GM19397 (cell line): ENCODE measurements at regions not wholly inside any gene's neighbourhood (a gene's known extent, or its start where the extent isn't known, plus 50 kb on each side); places are given as distances from the start of the nearest gene placed in this dataset.

ENCODE experiments used
- ATAC-seq: cut with Tn5 transposase; IDR thresholded peaks from one replicate; pipeline ENCODE4 v1.9.1; 2021; ENCODE audit warnings: mild to moderate bottlenecking, moderate library complexity; ENCODE audit not compliant: unreplicated experiment

- no peak for ATAC-seq
These were observed 212.2 kb downstream of the TRIB2 start for GRCh38 chr2:12928775-12929401.

DNA sequence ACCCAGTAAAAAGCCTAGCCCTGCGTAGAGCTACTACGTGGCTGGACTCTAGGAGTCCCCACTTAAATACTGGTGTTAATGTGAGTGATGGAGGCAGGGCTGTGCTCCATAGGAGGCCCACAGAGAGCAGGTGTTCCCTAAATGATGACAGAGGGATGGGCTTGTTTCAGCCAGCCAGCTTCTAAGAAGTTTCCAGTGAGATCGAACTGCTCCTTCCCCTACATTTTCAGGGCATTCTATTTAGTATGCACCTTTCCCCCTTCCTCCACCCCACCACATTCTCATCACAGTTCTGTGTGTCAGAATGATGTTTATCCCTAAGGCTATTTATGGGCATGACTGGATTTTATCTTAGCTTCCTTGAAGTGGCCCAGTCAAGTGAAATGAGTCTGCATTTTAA, 213.0 kb downstream of the TRIB2 start:
- ATAC-seq: no peak

DNA sequence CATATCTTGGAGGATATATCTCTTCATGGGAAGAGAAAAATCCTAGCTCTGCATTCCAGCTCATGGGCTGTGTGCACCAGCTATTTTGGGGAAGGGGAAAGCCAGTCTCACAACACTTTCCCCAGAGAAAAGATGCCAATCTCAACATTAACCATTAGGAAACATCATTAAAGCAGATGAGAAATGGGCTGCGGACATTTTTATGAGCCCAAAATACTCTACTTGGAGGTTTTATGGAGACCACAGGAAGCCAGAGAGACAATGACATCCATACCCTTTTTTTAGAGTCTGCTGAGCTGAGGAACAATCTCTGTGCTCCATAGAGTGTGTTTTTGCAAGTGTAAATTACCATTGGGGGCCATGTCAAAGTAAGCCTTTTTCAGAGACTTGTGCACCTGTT, 213.7 kb downstream of the TRIB2 start:
- ATAC-seq: no peak

DNA sequence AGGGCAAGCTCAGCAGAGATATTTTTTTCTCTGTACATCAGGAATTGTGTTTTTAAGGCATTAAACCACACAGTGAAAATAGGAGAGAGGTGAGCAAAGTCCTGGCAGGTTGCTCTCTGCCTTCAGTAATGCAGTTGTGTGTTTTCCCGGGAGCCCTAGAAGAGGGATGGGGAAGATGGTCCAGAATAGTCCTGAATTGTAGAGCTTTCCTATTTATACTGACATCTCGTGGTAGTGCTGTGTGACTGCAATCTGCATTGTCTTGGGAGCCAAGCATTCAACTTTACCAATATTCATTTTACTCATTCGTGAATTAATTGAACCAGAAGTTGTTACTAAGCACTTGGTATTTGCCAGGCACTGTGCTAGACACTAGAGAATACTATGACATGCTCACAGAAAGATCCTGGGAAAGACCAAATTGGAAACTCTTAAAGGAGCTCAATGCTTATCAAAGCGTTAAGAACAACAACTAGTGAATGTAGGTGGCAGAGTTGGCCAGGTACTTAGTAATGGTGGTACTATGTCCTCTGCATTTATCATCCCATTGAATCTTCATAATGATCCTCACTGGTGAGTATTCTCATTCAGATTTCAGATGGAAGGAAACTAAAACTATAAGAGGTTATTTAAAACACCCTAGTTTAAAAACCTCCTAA, 214.6 kb downstream of the TRIB2 start:
- no peak for ATAC-seq

GRCh38 chr2:12932192-12932591, 215.5 kb downstream of the TRIB2 start:
- no peak for ATAC-seq

DNA sequence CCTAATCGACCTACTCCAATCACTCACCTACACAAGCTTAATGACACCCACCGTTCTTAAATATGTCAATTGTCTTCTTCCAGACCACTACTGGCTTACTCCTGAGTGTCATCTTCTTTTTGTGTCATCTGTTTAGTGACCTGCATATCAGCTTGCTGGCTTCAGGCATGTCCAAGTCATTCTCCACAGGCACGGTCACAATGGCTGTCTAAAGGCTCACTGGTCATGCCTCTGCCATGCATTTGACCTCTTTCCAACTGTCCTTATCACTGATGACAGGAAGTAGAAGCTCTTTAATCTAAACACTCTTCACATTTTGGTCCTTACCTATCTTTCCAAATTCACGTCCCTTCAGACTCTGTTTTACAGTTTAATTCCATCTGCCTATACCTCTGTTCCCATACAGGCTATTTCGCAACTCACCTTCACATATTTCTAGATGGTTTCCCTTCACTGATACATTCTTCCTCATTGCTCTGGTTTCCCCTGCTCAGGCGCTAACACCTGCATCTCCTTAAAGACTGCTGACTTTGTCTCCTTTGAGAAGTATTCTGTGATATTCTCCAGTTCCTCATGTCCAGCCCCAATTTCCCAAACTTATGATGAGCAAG, 217.5 kb downstream of the TRIB2 start:
- ATAC-seq: no peak

- ATAC-seq: no peak
These were observed 218.5 kb downstream of the TRIB2 start for GRCh38 chr2:12935222-12935621.

GRCh38 chr2:12935796-12936195, 219.1 kb downstream of the TRIB2 start:
- no peak for ATAC-seq

GRCh38 chr2:12941203-12941602, 224.5 kb downstream of the TRIB2 start:
- no peak for ATAC-seq

DNA sequence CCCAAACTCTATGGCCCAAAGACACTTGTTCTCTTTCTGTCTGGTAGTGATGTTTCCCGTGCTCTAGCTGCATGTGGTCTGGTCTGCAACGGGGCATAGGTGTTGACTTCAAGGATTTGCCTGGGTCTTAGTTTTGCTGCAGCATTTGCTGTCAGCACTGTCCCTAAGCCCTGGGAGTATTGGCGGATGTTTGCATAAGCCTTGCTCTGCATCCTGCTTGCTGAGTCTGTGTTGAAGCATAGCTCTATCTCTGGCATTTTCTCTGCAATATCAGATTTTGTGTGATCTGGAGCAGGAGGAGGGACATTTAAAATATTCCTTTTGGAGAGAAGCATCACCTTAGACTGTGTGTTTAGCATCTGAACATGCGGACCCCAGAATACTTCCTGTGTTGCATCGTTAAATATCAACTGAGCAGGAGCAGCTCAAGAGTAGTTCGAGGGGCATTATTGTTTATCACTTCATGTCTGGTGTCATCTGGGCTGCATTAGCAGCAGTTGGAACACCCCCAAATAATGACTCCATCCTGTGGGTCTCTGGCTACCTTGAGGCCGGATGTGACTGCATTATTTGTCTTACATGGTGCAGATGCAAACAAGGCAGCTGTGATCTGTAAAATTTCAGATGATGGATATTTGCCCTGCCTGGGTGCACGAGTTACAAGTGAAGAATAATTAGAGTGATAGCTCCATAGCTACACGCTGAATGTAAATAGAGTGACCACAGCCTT, 231.7 kb downstream of the TRIB2 start:
- no peak for ATAC-seq

GRCh38 chr2:12948961-12949353, 232.2 kb downstream of the TRIB2 start:
- no peak for ATAC-seq

GRCh38 chr2:12949406-12949805, 232.7 kb downstream of the TRIB2 start:
- ATAC-seq: no peak

GRCh38 chr2:12950174-12950573, 233.4 kb downstream of the TRIB2 start:
- no peak for ATAC-seq

- no peak for ATAC-seq
These were observed 234.4 kb downstream of the TRIB2 start for GRCh38 chr2:12950957-12951656.

DNA sequence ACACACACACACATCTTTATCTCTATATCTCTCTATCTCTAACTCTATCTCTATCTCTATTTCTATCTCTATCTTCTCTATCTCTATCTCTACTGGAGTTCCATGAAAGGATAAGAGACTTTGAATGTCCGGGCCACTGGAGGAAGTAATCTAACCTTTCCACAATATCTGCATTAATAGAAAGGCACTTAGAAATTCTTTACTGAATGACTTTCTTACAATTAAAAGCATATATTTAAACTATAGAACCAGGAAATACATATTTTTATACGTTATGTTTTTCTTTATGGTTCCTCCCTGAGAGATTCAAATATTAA, 234.9 kb downstream of the TRIB2 start:
- ATAC-seq: no peak

GRCh38 chr2:12953596-12953995, 236.9 kb downstream of the TRIB2 start:
- no peak for ATAC-seq

DNA sequence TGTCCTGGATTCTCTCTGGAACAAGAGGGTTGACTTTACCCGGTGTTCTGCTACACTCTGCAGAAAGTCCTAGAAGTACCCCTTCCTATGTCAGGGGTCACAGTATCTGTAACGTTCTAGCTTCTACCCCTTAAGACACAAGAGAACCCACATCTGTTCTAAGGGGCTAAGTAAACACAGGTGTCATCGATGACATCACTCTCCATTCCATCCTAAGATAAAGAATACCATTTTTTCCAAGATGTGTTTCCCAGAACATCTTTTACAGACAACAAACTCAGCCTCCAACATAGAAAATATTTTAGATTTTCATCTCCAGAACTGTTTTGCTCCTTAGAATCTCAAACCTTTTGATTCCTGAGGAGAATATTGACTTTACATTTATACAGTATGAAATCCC, 239.1 kb downstream of the TRIB2 start:
- no peak for ATAC-seq

DNA sequence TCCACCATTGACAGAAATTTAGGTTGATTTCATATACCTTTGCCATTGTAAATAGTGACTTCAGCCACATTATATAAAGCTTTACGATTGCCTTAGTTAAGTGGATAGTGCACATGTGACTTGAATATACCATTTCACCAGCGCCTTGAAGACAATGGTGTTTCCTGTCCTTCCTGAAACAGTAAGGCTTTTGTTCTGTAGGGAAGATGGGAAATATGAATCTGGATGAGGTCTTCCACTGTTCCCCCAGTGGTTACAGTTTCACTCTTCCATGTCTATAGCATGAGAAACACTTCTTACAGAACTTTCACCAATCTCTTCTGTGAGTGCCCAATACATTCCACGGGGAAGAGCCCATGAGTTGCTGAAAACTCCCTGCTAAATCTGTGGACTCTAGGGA, 240.5 kb downstream of the TRIB2 start:
- ATAC-seq: no peak

GRCh38 chr2:12959935-12960334, 243.2 kb downstream of the TRIB2 start:
- ATAC-seq: no peak

DNA sequence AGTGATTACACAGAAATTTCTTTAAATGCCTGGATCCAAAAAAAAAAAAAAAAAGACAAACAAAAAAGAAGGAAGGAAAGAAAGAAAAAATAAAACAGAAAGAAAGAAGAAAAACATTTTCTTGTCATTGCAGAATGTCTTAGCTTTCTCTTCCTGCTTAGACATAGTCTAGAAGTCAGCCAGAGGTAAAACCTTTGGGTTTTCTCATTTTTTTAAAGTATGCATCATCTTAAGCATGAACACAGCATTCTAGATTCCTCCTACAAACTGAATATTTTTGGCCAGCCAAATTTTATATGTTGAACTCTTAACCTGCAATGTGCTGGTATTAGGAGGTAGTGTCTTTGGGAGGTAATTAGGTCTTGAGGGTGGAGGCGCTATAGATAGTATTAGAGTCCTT, 243.9 kb downstream of the TRIB2 start:
- no peak for ATAC-seq

GRCh38 chr2:12964904-12965539, 248.3 kb downstream of the TRIB2 start:
- ATAC-seq: no peak
